WTC11 (cell line): ENCODE measurements at regions not wholly inside any gene's neighbourhood (a gene's known extent, or its start where the extent isn't known, plus 50 kb on each side); places are given as distances from the start of the nearest gene placed in this dataset.

Experiments
- ATAC-seq: fragments of 200-7000 bp; cut with Tn5 transposase; 2 replicates; pipeline ENCODE4 v1.10.0; 2021; ENCODE audit warnings: mild to moderate bottlenecking, moderate library complexity
- CTCF ChIA-PET: fragments of 300-600 bp; sonication (Branson Sonifier 250); formaldehyde crosslinking; loops from one replicate; lab custom pipeline; 2021; ENCODE audit warnings: antibody characterized with exemption; lab: Charles Lee
- POLR2A ChIA-PET: fragments of 350-600 bp; sonication (Branson Sonifier 250); formaldehyde crosslinking; loops from one replicate; lab custom pipeline; 2021; ENCODE audit warnings: antibody characterized with exemption; lab: Charles Lee
- DNase-seq: peaks from one replicate; pipeline ENCODE4 v3.0.0; 2021; ENCODE audit warnings: low spot score
- H3K27ac Mint-ChIP-seq: 2 replicates; pipeline ENCODE4 v1.8.0; 2021; ENCODE audit warnings: mixed read lengths
- H3K27me3 Mint-ChIP-seq: 2 replicates; pipeline ENCODE4 v1.8.0; 2021; ENCODE audit warnings: low read depth, mild to moderate bottlenecking, moderate library complexity, mixed read lengths
- H3K36me3 Mint-ChIP-seq: 2 replicates; pipeline ENCODE4 v1.8.0; 2021; ENCODE audit warnings: mixed read lengths
- H3K4me1 Mint-ChIP-seq: 2 replicates; pipeline ENCODE4 v1.8.0; 2022; ENCODE audit warnings: mixed read lengths
- H3K4me3 Mint-ChIP-seq: 2 replicates; pipeline ENCODE4 v1.8.0; 2021; ENCODE audit warnings: mild to moderate bottlenecking, moderate library complexity, mixed read lengths
- H3K9me3 Mint-ChIP-seq: 2 replicates; pipeline ENCODE4 v1.8.0; 2021; ENCODE audit warnings: mixed read lengths
- ARID4B ChIP-seq: sonication (generic); formaldehyde crosslinking; IDR thresholded peaks from 2 replicates; pipeline ENCODE4 v1.8.0; 2023; ENCODE audit warnings: missing genetic modification reagents, mild to moderate bottlenecking, borderline replicate concordance
- ATF6 ChIP-seq: sonication (generic); formaldehyde crosslinking; IDR thresholded peaks from 2 replicates; pipeline ENCODE4 v1.8.1; 2023; ENCODE audit warnings: mild to moderate bottlenecking, missing genetic modification reagents
- CBFB ChIP-seq: sonication (generic); formaldehyde crosslinking; IDR thresholded peaks from 2 replicates; pipeline ENCODE4 v1.8.1; 2022; ENCODE audit warnings: mild to moderate bottlenecking, low read depth, missing genetic modification reagents
- E2F1 ChIP-seq: sonication (generic); formaldehyde crosslinking; IDR thresholded peaks from 2 replicates; pipeline ENCODE4 v1.8.0; 2022; ENCODE audit warnings: mild to moderate bottlenecking, missing genetic modification reagents
- GRHL2 ChIP-seq: fragments of 250-450 bp; sonication (Bioruptor Pico); IDR thresholded peaks from 2 replicates; pipeline ENCODE4 v1.8.0; 2022; ENCODE audit warnings: mild to moderate bottlenecking, moderate library complexity; ENCODE audit not compliant: insufficient replicate concordance, severe bottlenecking
- HMGA2 ChIP-seq: fragments of 250-450 bp; sonication (Bioruptor Pico); IDR thresholded peaks from 2 replicates; pipeline ENCODE4 v1.4.0; 2021; ENCODE audit warnings: mild to moderate bottlenecking, moderate library complexity
- JUN ChIP-seq: sonication (generic); formaldehyde crosslinking; IDR thresholded peaks from 2 replicates; pipeline ENCODE4 v1.8.0; 2023; ENCODE audit warnings: mild to moderate bottlenecking, missing genetic modification reagents
- MLX ChIP-seq: sonication (generic); formaldehyde crosslinking; IDR thresholded peaks from 2 replicates; pipeline ENCODE4 v1.8.1; 2023; ENCODE audit warnings: mild to moderate bottlenecking, missing genetic modification reagents, moderate library complexity
- MYBL2 ChIP-seq: sonication (generic); formaldehyde crosslinking; IDR thresholded peaks from 2 replicates; pipeline ENCODE4 v1.8.1; 2023; ENCODE audit warnings: mild to moderate bottlenecking, moderate library complexity, missing genetic modification reagents
- NFYB ChIP-seq: sonication (generic); formaldehyde crosslinking; conservative IDR thresholded peaks from 2 replicates; pipeline ENCODE4 v1.8.0; 2022; ENCODE audit warnings: low read depth, missing genetic modification reagents
- OVOL2 ChIP-seq: fragments of 250-450 bp; sonication (Bioruptor Pico); IDR thresholded peaks from 2 replicates; pipeline ENCODE4 v1.9.0; 2021; ENCODE audit warnings: mild to moderate bottlenecking, borderline replicate concordance
- PRDM15 ChIP-seq: sonication (generic); formaldehyde crosslinking; IDR thresholded peaks from 2 replicates; pipeline ENCODE4 v1.8.0; 2022; ENCODE audit warnings: missing genetic modification reagents
- RORB ChIP-seq: fragments of 250-450 bp; sonication (Bioruptor Pico); IDR thresholded peaks from 2 replicates; pipeline ENCODE4 v1.9.0; 2021; ENCODE audit warnings: mild to moderate bottlenecking
- ZBTB21 ChIP-seq: sonication (generic); formaldehyde crosslinking; IDR thresholded peaks from 2 replicates; pipeline ENCODE4 v1.8.1; 2023; ENCODE audit warnings: mild to moderate bottlenecking, missing genetic modification reagents, borderline replicate concordance
- ZNF416 ChIP-seq: fragments of 250-450 bp; sonication (Bioruptor Pico); IDR thresholded peaks from 2 replicates; pipeline ENCODE4 v1.9.0; 2021; ENCODE audit warnings: mild to moderate bottlenecking, inconsistent platforms
- ZNF423 ChIP-seq: fragments of 250-450 bp; sonication (Bioruptor Pico); IDR thresholded peaks from 2 replicates; pipeline ENCODE4 v2.1.2; 2022; ENCODE audit warnings: mild to moderate bottlenecking, moderate library complexity
- ZNF671 ChIP-seq: fragments of 250-450 bp; sonication (Bioruptor Pico); IDR thresholded peaks from 2 replicates; pipeline ENCODE4 v1.8.0; 2021; ENCODE audit warnings: mild to moderate bottlenecking

DNA sequence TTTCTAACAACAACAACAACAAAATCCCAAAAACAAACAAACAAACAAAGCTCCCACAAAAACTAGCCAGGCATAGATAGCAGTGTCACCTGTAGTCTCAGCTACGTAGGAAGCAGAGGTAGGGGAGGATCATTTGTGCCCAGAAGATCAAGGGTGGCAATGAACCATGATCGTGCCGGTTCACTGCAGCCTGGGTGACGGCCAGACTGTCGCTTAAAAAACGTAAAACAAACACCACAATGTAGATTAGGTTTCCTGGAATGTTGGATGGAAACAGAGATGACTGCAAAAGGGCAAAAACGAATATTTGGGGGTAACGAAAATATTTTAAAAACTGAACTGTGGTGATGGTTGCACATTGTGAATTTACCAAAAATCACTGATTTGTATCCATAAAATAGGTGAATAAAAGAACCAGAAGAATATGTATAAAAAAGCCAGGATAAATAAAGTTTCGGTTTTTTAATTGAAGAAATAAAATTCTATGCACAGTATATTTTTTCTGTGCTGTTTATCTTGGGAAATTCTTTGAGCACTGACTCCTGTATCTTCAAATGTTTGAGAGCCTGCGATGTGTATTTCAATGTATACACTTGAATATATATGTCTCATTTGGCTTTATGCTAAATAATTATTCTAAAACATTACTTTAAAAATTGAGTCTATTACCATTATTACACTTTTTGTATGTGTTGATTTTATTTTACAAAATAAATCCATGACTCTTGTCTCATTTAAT is 1477.0 kb downstream of the PCDH7 start:
- POLR2A ChIA-PET = no interaction called here
- 0 out of 2 replicates have a peak, but pooled peaks cover 4% of the 10 kb centered on the region for H3K9me3 Mint-ChIP-seq
- H3K27me3 Mint-ChIP-seq = no peaks in the 10 kb centered on the region
- H3K4me1 Mint-ChIP-seq = no peaks in the 10 kb centered on the region
- ATAC-seq = no peak
- H3K4me3 Mint-ChIP-seq = no peak overlapping the region
- no peaks in the 10 kb centered on the region for H3K36me3 Mint-ChIP-seq
- DNase-seq = no peak
- TF ChIP-seq PRDM15 (CRISPR knock-in tag) (no peak), NFYB (CRISPR knock-in tag) (no peak), MYBL2 (CRISPR knock-in tag) (no peak), E2F1 (no peak), ZBTB21 (no peak), ATF6 (CRISPR knock-in tag) (no peak), HMGA2 (CRISPR knock-in tag) (no peak), MLX (CRISPR knock-in tag) (no peak), ZNF416 (CRISPR knock-in tag) (no peak), ARID4B (CRISPR knock-in tag) (no peak)
- CTCF ChIA-PET = no interaction called here
- H3K27ac Mint-ChIP-seq = no peak overlapping the region

DNA sequence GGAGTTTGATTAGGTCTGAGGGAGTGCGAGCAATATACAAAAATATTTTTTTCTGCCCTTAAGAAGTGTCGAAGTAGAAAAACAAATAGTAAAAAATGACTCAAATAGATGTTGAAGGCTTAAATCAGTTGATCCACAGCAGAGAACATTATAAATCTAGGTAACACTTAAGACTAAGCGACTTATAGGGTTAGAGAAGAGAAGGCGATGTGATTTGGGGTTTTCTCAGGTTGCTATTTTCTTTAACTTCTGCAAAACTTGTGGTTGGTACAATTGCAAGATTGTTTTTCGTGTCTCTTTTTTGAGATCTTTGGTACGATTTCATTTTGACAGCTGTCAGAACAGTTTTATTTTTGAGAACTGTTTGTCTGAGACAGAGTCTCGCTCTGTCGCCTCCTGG is 1479.5 kb downstream of the PCDH7 start:
- H3K4me1 Mint-ChIP-seq = peaks cover 15% of the 10 kb centered on the region
- no peaks in the 10 kb centered on the region for H3K27me3 Mint-ChIP-seq
- peaks cover 13% of the 10 kb centered on the region for H3K36me3 Mint-ChIP-seq
- DNase-seq (no peak), ATAC-seq (no peak)
- H3K9me3 Mint-ChIP-seq = peaks cover 25% of the 10 kb centered on the region
- ChIA-PET CTCF (no interaction called here), POLR2A (no interaction called here)
- H3K27ac Mint-ChIP-seq = no peak overlapping the region
- no peak overlapping the region for H3K4me3 Mint-ChIP-seq
- TF ChIP-seq ARID4B (CRISPR knock-in tag) (no peak), ZNF671 (no peak), CBFB (CRISPR knock-in tag) (no peak), GRHL2 (CRISPR knock-in tag) (no peak), JUN (CRISPR knock-in tag) (no peak), RORB (no peak), OVOL2 (no peak), ZNF423 (CRISPR knock-in tag) (no peak)
